ENCODE measurements at regions not wholly inside any gene's neighbourhood (a gene's known extent, or its start where the extent isn't known, plus 50 kb on each side); places are given as distances from the start of the nearest gene placed in this dataset.

DNA sequence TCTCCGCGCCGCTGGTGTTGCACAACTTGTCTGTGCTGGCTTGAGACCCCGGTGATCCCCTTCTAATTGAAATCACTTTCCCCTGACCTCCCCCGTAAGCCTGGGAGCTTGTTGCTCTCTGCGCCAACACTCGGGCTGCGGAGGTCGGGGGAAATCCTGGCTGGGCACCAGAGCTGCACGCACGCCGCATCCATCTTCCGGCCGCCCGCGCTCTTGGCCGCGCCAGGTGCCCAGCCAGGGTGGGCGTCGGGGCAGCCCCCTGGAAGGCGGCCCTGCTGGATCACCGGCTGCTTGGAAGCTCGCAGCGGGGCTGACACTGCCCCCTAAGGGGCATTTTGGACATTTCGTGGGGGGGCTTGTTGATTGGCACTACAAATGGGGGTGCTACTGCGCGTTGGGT lies 280.3 kb upstream of the SKOR2 start:
- H3K27me3 Mint-ChIP-seq (ENCODE audit: low read depth) = peaks cover 17% of the 10 kb centered on the region
- no peaks in the 10 kb centered on the region for H3K4me1 Mint-ChIP-seq (ENCODE audit: low read depth)
- no peaks in the 10 kb centered on the region for H3K36me3 Mint-ChIP-seq (ENCODE audit: low read depth)
- intact Hi-C loops (cut with micrococcal nuclease) = no loop called here
- H3K9me3 Mint-ChIP-seq = no peaks in the 10 kb centered on the region
- DNase-seq (ENCODE audit: low spot score) = no peak
- H3K27ac Mint-ChIP-seq = no peak overlapping the region
- H3K4me3 Mint-ChIP-seq (ENCODE audit: low read depth) = no peak overlapping the region

- Mint-ChIP-seq H3K36me3 (ENCODE audit: low read depth) (no peaks in the 10 kb centered on the region), H3K4me3 (ENCODE audit: low read depth) (no peak overlapping the region), H3K27ac (no peak overlapping the region), H3K4me1 (ENCODE audit: low read depth) (no peaks in the 10 kb centered on the region), H3K27me3 (ENCODE audit: low read depth) (peaks cover 17% of the 10 kb centered on the region), H3K9me3 (no peaks in the 10 kb centered on the region)
- DNase-seq (ENCODE audit: low spot score) = no peak
- intact Hi-C loops (cut with micrococcal nuclease) = no loop called here
These were observed 279.2 kb upstream of the SKOR2 start for GRCh38 chr18:47530695-47531094.

- H3K4me1 Mint-ChIP-seq (ENCODE audit: low read depth) = no peaks in the 10 kb centered on the region
These were observed 276.9 kb upstream of the SKOR2 start for GRCh38 chr18:47528343-47528742.

GRCh38 chr18:47526147-47526546 lies 274.7 kb upstream of the SKOR2 start:
- DNase-seq (ENCODE audit: low spot score) = no peak
- no peak overlapping the region for H3K27ac Mint-ChIP-seq
- H3K36me3 Mint-ChIP-seq (ENCODE audit: low read depth) = no peaks in the 10 kb centered on the region
- no peaks in the 10 kb centered on the region for H3K4me1 Mint-ChIP-seq (ENCODE audit: low read depth)
- no peak overlapping the region for H3K4me3 Mint-ChIP-seq (ENCODE audit: low read depth)
- H3K27me3 Mint-ChIP-seq (ENCODE audit: low read depth) = peaks cover 5% of the 10 kb centered on the region
- no peaks in the 10 kb centered on the region for H3K9me3 Mint-ChIP-seq
- intact Hi-C loops (cut with micrococcal nuclease) = no loop called here

More at GRCh38 chr18:47528343-47528742, 276.9 kb upstream of the SKOR2 start:
- intact Hi-C loops (cut with micrococcal nuclease) = no loop called here
- H3K36me3 Mint-ChIP-seq (ENCODE audit: low read depth) = no peaks in the 10 kb centered on the region
- H3K27me3 Mint-ChIP-seq (ENCODE audit: low read depth) = peaks cover 17% of the 10 kb centered on the region
- no peaks in the 10 kb centered on the region for H3K9me3 Mint-ChIP-seq
- H3K27ac Mint-ChIP-seq = no peak overlapping the region
- no peak overlapping the region for H3K4me3 Mint-ChIP-seq (ENCODE audit: low read depth)
- no peak for DNase-seq (ENCODE audit: low spot score)

DNA sequence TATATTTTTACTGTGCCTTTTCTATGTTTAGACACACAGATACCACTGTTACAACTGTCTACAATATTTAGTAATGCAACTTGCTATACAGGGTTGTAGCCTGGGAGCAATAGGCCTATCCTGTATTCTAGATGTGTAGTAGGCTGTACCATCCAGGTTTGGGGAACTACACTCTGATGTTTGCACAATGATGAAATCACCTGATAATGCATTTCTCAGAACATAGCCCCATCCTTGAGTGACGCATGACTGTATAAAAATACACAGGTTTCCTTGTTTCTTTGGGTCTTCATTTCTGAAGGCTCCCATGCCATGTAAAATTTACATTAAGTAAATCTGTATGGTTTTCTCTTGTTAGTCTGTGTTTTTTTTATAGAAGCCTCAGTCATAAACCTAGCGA lies 270.9 kb upstream of the SKOR2 start:
- Mint-ChIP-seq H3K27ac (no peak overlapping the region), H3K4me3 (ENCODE audit: low read depth) (no peak overlapping the region), H3K27me3 (ENCODE audit: low read depth) (no peaks in the 10 kb centered on the region), H3K4me1 (ENCODE audit: low read depth) (no peaks in the 10 kb centered on the region), H3K36me3 (ENCODE audit: low read depth) (no peaks in the 10 kb centered on the region), H3K9me3 (no peaks in the 10 kb centered on the region)
- no peak for DNase-seq (ENCODE audit: low spot score)
- intact Hi-C loops (cut with micrococcal nuclease) = no loop called here

DNA sequence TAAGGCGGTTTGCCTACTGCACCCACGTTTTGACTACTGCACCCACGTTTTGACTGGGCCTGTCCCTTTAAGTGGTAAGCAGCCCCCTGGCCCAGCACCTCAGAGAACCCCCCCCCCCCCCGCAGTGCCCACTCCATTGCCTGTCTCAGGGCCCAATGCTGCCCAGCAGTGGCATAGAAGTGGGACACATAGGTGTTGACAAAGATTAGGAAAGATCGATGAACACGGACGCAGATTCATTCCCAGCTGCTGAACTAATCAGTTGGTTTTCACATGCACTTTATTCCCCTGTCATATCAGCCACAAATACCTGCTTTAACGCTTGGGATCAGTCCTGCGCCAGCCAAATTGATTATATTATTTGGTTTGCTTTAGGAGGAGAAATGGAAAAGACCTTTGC lies 268.8 kb upstream of the SKOR2 start:
- no peaks in the 10 kb centered on the region for H3K27me3 Mint-ChIP-seq (ENCODE audit: low read depth)
- no peak overlapping the region for H3K27ac Mint-ChIP-seq
- no peak for DNase-seq (ENCODE audit: low spot score)
- H3K9me3 Mint-ChIP-seq = no peaks in the 10 kb centered on the region
- no peak overlapping the region for H3K4me3 Mint-ChIP-seq (ENCODE audit: low read depth)
- intact Hi-C loops (cut with micrococcal nuclease) = no loop called here
- H3K36me3 Mint-ChIP-seq (ENCODE audit: low read depth) = no peaks in the 10 kb centered on the region
- no peaks in the 10 kb centered on the region for H3K4me1 Mint-ChIP-seq (ENCODE audit: low read depth)

DNA sequence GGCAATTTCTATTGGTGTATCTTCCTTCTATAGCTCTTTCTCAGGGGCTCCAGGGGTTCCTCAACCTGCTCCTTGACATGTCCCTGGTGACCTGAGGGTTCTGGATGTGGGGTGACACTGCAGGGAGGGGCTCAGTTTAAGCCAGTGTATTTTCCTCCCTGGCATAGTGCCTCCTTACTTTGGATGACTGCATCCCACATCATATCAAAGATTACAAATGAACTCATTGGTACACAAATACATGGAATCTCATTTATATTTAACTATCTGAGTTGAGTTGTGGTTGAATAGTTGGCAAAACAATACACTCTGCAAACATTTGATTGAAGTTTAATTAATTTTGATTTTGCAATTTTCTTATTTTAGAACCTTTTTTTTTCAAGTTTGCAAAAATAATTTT lies 268.2 kb upstream of the SKOR2 start:
- no peaks in the 10 kb centered on the region for H3K9me3 Mint-ChIP-seq
- H3K4me3 Mint-ChIP-seq (ENCODE audit: low read depth) = no peak overlapping the region
- no peaks in the 10 kb centered on the region for H3K27me3 Mint-ChIP-seq (ENCODE audit: low read depth)
- H3K36me3 Mint-ChIP-seq (ENCODE audit: low read depth) = no peaks in the 10 kb centered on the region
- no peaks in the 10 kb centered on the region for H3K4me1 Mint-ChIP-seq (ENCODE audit: low read depth)
- intact Hi-C loops (cut with micrococcal nuclease) = no loop called here
- no peak overlapping the region for H3K27ac Mint-ChIP-seq
- DNase-seq (ENCODE audit: low spot score) = no peak

DNA sequence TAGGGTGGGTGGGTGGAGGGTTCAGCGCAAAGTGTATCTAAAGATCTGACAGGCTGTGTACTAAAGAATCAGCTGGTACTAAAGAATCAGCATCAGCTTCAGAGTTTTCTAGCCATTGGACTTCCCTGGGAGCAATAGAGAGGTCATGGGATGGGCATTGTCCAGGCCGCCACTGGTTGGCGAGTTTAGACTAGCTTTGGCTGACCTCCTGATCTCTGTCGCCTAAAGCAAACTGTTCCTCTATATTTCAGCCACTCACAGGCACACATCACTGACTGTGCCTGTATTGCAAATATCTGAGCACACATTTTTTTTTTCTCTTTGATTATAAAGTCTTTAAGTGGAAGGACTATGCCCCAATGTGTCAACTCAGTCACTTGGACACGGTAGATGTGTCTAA lies 267.8 kb upstream of the SKOR2 start:
- no peak overlapping the region for H3K27ac Mint-ChIP-seq
- no peak overlapping the region for H3K4me3 Mint-ChIP-seq (ENCODE audit: low read depth)
- H3K27me3 Mint-ChIP-seq (ENCODE audit: low read depth) = no peaks in the 10 kb centered on the region
- no peaks in the 10 kb centered on the region for H3K36me3 Mint-ChIP-seq (ENCODE audit: low read depth)
- intact Hi-C loops (cut with micrococcal nuclease) = no loop called here
- no peak for DNase-seq (ENCODE audit: low spot score)
- H3K4me1 Mint-ChIP-seq (ENCODE audit: low read depth) = no peaks in the 10 kb centered on the region
- H3K9me3 Mint-ChIP-seq = no peaks in the 10 kb centered on the region

- no peak overlapping the region for H3K27ac Mint-ChIP-seq
- no peaks in the 10 kb centered on the region for H3K9me3 Mint-ChIP-seq
- no peaks in the 10 kb centered on the region for H3K36me3 Mint-ChIP-seq (ENCODE audit: low read depth)
- H3K4me1 Mint-ChIP-seq (ENCODE audit: low read depth) = no peaks in the 10 kb centered on the region
- H3K4me3 Mint-ChIP-seq (ENCODE audit: low read depth) = no peak overlapping the region
- no peaks in the 10 kb centered on the region for H3K27me3 Mint-ChIP-seq (ENCODE audit: low read depth)
- intact Hi-C loops (cut with micrococcal nuclease) = no loop called here
- DNase-seq (ENCODE audit: low spot score) = no peak
These were observed 262.2 kb upstream of the SKOR2 start for GRCh38 chr18:47513614-47514013.

DNA sequence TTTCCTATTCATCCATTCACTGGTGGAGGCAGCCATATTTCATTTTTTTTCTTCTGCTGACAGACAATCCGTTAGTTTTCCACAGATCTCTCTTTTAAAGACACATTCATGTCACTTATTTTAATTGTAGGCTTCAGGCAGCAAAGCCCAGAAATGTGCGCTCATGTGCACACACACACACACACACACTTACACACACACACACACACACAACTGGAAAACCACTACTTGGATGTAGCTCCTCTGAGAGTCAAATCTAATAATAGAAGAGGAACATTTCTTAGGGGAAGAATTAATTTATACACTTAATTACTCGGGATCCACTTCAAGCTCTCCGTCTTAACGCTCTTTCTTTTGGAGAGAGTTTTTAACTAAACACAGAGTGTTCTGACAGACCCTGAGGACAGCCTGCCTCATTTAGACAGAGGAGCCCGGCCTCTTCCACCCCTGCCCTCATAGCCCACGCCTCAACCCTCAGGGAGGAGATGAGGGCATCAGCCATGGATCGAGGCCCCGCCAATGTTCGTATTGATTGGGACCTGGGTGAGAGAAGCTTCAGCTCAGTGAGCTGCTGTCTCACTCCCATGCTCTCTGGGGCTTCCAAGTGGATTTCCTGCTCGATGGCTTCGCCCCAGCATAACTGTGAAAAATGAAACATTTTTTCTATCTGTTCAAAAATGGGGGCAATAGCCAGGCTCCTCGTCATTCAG lies 261.4 kb upstream of the SKOR2 start:
- Mint-ChIP-seq H3K27ac (no peak overlapping the region), H3K36me3 (ENCODE audit: low read depth) (no peaks in the 10 kb centered on the region), H3K27me3 (ENCODE audit: low read depth) (no peaks in the 10 kb centered on the region), H3K9me3 (no peaks in the 10 kb centered on the region), H3K4me1 (ENCODE audit: low read depth) (no peaks in the 10 kb centered on the region), H3K4me3 (ENCODE audit: low read depth) (no peak overlapping the region)
- no peak for DNase-seq (ENCODE audit: low spot score)
- intact Hi-C loops (cut with micrococcal nuclease) = no loop called here

- H3K27me3 Mint-ChIP-seq (ENCODE audit: low read depth) = no peaks in the 10 kb centered on the region
- H3K4me3 Mint-ChIP-seq (ENCODE audit: low read depth) = no peak overlapping the region
- intact Hi-C loops (cut with micrococcal nuclease) = no loop called here
- H3K36me3 Mint-ChIP-seq (ENCODE audit: low read depth) = no peaks in the 10 kb centered on the region
- H3K9me3 Mint-ChIP-seq = no peaks in the 10 kb centered on the region
- DNase-seq (ENCODE audit: low spot score) = no peak
- H3K27ac Mint-ChIP-seq = no peak overlapping the region
- H3K4me1 Mint-ChIP-seq (ENCODE audit: low read depth) = no peaks in the 10 kb centered on the region
These were observed 260.6 kb upstream of the SKOR2 start for GRCh38 chr18:47512056-47512455.

GRCh38 chr18:47510831-47511230 lies 259.4 kb upstream of the SKOR2 start:
- no peaks in the 10 kb centered on the region for H3K36me3 Mint-ChIP-seq (ENCODE audit: low read depth)
- H3K9me3 Mint-ChIP-seq = no peaks in the 10 kb centered on the region
- H3K4me1 Mint-ChIP-seq (ENCODE audit: low read depth) = no peaks in the 10 kb centered on the region
- intact Hi-C loops (cut with micrococcal nuclease) = no loop called here
- no peak overlapping the region for H3K27ac Mint-ChIP-seq
- no peak for DNase-seq (ENCODE audit: low spot score)
- H3K27me3 Mint-ChIP-seq (ENCODE audit: low read depth) = no peaks in the 10 kb centered on the region
- no peak overlapping the region for H3K4me3 Mint-ChIP-seq (ENCODE audit: low read depth)

DNA sequence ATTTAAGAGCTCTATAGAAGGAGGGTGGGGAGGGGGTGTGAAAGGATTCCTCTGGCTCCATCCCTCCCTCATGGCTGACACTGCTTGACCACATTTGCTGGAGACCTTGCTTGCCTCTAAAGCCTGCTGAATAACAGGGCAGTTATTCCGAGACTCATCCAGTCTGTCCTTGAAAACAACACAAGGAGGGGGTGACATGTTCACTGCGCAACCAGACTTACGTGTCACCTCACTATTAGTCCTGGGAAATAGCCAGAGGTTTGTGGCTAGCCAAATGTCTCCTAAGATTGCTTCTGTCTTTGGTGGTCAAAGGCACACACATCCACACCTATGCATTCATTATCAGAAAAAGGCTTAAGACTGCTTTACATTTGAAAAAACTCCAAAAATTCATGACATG lies 256.2 kb upstream of the SKOR2 start:
- Mint-ChIP-seq H3K4me3 (ENCODE audit: low read depth) (no peak overlapping the region), H3K4me1 (ENCODE audit: low read depth) (no peaks in the 10 kb centered on the region), H3K9me3 (no peaks in the 10 kb centered on the region), H3K36me3 (ENCODE audit: low read depth) (no peaks in the 10 kb centered on the region), H3K27me3 (ENCODE audit: low read depth) (no peaks in the 10 kb centered on the region), H3K27ac (no peak overlapping the region)
- intact Hi-C loops (cut with micrococcal nuclease) = no loop called here
- DNase-seq (ENCODE audit: low spot score) = no peak

DNA sequence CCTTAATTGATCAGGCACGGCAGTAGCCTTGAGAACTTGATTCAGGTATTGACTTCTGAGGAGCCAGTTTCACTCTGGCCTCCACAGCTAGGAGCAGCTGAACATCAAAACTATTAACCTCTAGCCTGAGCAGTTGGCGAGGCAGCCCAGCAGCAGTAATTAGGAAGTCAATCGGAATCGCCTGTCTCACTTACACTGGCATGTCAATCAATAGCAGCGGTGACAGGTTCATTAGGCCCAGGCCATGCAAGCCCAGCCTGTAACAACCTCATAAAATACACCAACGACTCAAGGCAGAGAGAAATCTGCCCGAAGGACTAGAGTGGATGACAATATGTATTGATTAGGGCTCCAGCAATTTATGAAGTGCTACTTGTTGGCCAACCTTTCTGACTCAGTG lies 255.4 kb upstream of the SKOR2 start:
- H3K27me3 Mint-ChIP-seq (ENCODE audit: low read depth) = no peaks in the 10 kb centered on the region
- no peaks in the 10 kb centered on the region for H3K36me3 Mint-ChIP-seq (ENCODE audit: low read depth)

More for the DNA sequence above, 255.4 kb upstream of the SKOR2 start:
- intact Hi-C loops (cut with micrococcal nuclease) = no loop called here
- Mint-ChIP-seq H3K9me3 (no peaks in the 10 kb centered on the region), H3K4me1 (ENCODE audit: low read depth) (no peaks in the 10 kb centered on the region), H3K4me3 (ENCODE audit: low read depth) (no peak overlapping the region), H3K27ac (no peak overlapping the region)
- no peak for DNase-seq (ENCODE audit: low spot score)
